ENCODE measurements at regions not wholly inside any gene's neighbourhood (a gene's known extent, or its start where the extent isn't known, plus 50 kb on each side); places are given as distances from the start of the nearest gene placed in this dataset.

DNA sequence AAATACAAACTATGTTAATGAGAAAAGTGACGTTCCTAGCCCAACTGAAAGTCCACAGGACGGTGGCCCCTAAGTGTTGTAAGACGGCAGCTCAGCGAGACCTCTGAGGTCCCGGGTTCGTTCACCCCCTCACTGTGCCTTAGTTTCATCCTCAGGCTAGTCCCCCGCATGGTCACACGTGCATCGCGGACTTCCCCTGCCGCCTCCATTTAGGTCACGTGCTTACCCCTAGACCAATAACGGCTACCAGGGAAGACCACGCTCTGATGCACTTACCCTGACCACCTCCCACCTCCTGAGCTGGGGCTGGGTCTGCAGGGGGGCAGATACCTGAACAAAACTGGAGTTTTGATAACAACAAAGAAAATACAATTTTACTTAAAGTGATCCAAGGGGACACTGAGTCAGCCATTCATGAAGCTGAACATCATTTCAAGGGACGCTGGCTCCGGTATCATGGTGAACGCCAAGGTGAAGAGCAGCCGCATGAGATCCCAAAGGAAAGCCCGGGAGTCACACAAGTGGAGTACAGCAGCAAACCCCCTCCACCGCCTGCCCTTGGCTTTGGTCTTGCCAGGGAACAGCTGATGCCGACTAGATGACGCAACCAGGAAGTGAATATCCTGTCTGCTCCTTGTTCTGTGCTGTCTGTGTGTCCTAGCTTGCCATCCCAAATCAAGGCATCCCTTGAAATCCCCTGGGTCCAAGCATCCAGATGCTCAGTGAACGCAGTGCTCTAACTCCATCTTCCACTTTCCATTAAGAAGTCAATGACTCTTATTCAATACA lies 274.1 kb downstream of the PCNX1 start:
- 87 to 94% (median 92%) methylated on average over 22 to 23 of the region's 23 CpGs for WGBS, 5 donors
- Histone ChIP-seq H3K9me3 (no peaks in the 10 kb centered on the region), H3K27ac (no peak overlapping the region), H3K36me3 (no peaks in the 10 kb centered on the region), H3K4me3 (no peak overlapping the region), H3K27me3 (peaks cover 0 to 6% (median 0%) of the 10 kb centered on the region in 3 donors), H3K4me1 (no peaks in the 10 kb centered on the region)
- no peak for DNase-seq
- intact Hi-C loops (cut with DNase I; ENCODE audit: low total_unique reads): no loop called here
- TF ChIP-seq CTCF (IDR thresholded peaks at IDR 0.05) (no peak), EP300 (IDR thresholded peaks at IDR 0.05) (no peak), POLR2AphosphoS5 (IDR thresholded peaks at IDR 0.05) (no peak), POLR2A (IDR thresholded peaks at IDR 0.05) (no peak)

GRCh38 chr14:71183876-71184689 lies 276.8 kb downstream of the PCNX1 start:
- 61 to 79% (median 70%) methylated on average over 7 of the region's 7 CpGs for WGBS, 5 donors
- Histone ChIP-seq H3K4me3 (no peak overlapping the region), H3K27ac (no peak overlapping the region), H3K36me3 (no peaks in the 10 kb centered on the region), H3K9me3 (no peaks in the 10 kb centered on the region), H3K4me1 (no peaks in the 10 kb centered on the region), H3K27me3 (peaks cover 0 to 19% (median 0%) of the 10 kb centered on the region in 3 donors)
- DNase-seq: no peak
- intact Hi-C loops (cut with DNase I; ENCODE audit: low total_unique reads): no loop called here
- TF ChIP-seq CTCF (IDR thresholded peaks at IDR 0.05) (no peak), POLR2AphosphoS5 (IDR thresholded peaks at IDR 0.05) (no peak), POLR2A (IDR thresholded peaks at IDR 0.05) (no peak), EP300 (IDR thresholded peaks at IDR 0.05) (no peak)

DNA sequence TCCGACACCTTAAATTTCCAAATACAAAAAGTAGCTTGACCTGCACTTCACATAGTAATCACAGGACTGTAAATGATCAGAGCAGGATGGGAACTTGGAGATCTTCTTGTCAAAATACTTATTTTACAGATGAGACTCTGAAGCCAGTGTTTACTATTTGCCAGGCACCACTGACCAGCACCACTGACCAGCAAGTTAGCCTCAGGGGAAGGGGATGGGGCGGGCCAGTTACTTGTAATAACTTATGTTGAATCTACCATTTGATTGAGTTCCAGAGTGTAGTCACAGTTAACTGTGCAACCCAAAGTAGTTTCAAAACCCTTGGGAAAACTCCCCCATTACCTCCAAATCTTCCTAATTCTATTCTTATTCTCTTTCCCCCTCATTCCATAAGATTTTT lies 278.4 kb downstream of the PCNX1 start:
- no peak overlapping the region for H3K27ac ChIP-seq
- no peaks in the 10 kb centered on the region for H3K36me3 ChIP-seq
- no peak overlapping the region for H3K4me3 ChIP-seq
- intact Hi-C loops (cut with DNase I; ENCODE audit: low total_unique reads): no loop called here
- TF ChIP-seq POLR2A (IDR thresholded peaks at IDR 0.05) (no peak), POLR2AphosphoS5 (IDR thresholded peaks at IDR 0.05) (no peak), EP300 (IDR thresholded peaks at IDR 0.05) (no peak), CTCF (IDR thresholded peaks at IDR 0.05) (no peak)
- H3K27me3 ChIP-seq: peaks cover 0 to 23% (median 0%) of the 10 kb centered on the region in 3 donors
- no peaks in the 10 kb centered on the region for H3K4me1 ChIP-seq
- no peaks in the 10 kb centered on the region for H3K9me3 ChIP-seq
- DNase-seq: no peak
- 92 to 96% (median 94%) methylated on average over 2 of the region's 2 CpGs for WGBS, 5 donors

- TF ChIP-seq EP300 (IDR thresholded peaks at IDR 0.05) (no peak), CTCF (IDR thresholded peaks at IDR 0.05) (no peak), POLR2A (IDR thresholded peaks at IDR 0.05) (no peak), POLR2AphosphoS5 (IDR thresholded peaks at IDR 0.05) (no peak)
- Histone ChIP-seq H3K27me3 (peaks cover 0 to 16% (median 0%) of the 10 kb centered on the region in 3 donors), H3K4me1 (no peaks in the 10 kb centered on the region), H3K9me3 (no peaks in the 10 kb centered on the region), H3K4me3 (no peak overlapping the region), H3K27ac (no peak overlapping the region), H3K36me3 (no peaks in the 10 kb centered on the region)
- WGBS, 5 donors: 29 to 49% (median 46%) methylated on average over 8 to 11 of the region's 11 CpGs
- peak in 1 of 2 donors; percentile 21 for DNase-seq
- intact Hi-C loops (cut with DNase I; ENCODE audit: low total_unique reads): no loop called here
Measured at GRCh38 chr14:71187633-71188356, 280.5 kb downstream of the PCNX1 start.

All from stomach (tissue), 8 donors.